H9 (cell line): ENCODE measurements at regions not wholly inside any gene's neighbourhood (a gene's known extent, or its start where the extent isn't known, plus 50 kb on each side); places are given as distances from the start of the nearest gene placed in this dataset.

Source experiments
- DNase-seq: peaks from one replicate; pipeline ENCODE4 v3.0.0-alpha.2; 2017
- H2AFZ ChIP-seq: one replicate; pipeline ENCODE4 v1.6.1; 2013; ENCODE audit warnings: mild to moderate bottlenecking, low read length, control low read depth, moderate library complexity
- H2AK5ac ChIP-seq: 2 replicates; pipeline ENCODE4 v1.6.1; 2013; ENCODE audit warnings: low read length, control low read depth, mixed read lengths; ENCODE audit not compliant: insufficient read length
- H2BK120ac ChIP-seq: one replicate; pipeline ENCODE4 v1.6.1; 2013; ENCODE audit warnings: low read depth, mild to moderate bottlenecking, low read length, control low read depth, inconsistent platforms; ENCODE audit not compliant: poor library complexity, severe bottlenecking
- H2BK12ac ChIP-seq: 2 replicates; pipeline ENCODE4 v1.6.1; 2013; ENCODE audit warnings: low read length, control low read depth, mixed read lengths, low read depth; ENCODE audit not compliant: insufficient read length
- H2BK15ac ChIP-seq: 2 replicates; pipeline ENCODE4 v1.6.1; 2013; ENCODE audit warnings: low read depth, low read length, control low read depth
- H2BK20ac ChIP-seq: one replicate; pipeline ENCODE4 v1.6.1; 2013; ENCODE audit warnings: low read depth, mild to moderate bottlenecking, low read length, control low read depth, inconsistent platforms; ENCODE audit not compliant: poor library complexity, severe bottlenecking
- H2BK5ac ChIP-seq: 2 replicates; pipeline ENCODE4 v1.6.1; 2013; ENCODE audit warnings: low read length, control low read depth, mixed read lengths; ENCODE audit not compliant: insufficient read length
- H3K14ac ChIP-seq: 2 replicates; pipeline ENCODE4 v1.6.1; 2013; ENCODE audit warnings: low read length, control low read depth; ENCODE audit not compliant: insufficient read depth
- H3K18ac ChIP-seq: 2 replicates; pipeline ENCODE4 v1.6.1; 2013; ENCODE audit warnings: low read depth, mild to moderate bottlenecking, mixed read lengths, low read length, control low read depth; ENCODE audit not compliant: insufficient read length
- H3K23ac ChIP-seq: 2 replicates; pipeline ENCODE4 v1.6.1; 2013; ENCODE audit warnings: low read length, control low read depth, mixed read lengths, low read depth; ENCODE audit not compliant: insufficient read length
- H3K23me2 ChIP-seq: 2 replicates; pipeline ENCODE4 v1.6.1; 2013; ENCODE audit warnings: low read depth, mild to moderate bottlenecking, mixed read lengths, low read length, control low read depth; ENCODE audit not compliant: insufficient read length, poor library complexity, severe bottlenecking
- H3K27ac ChIP-seq: 2 replicates; pipeline ENCODE4 v1.5.1; 2013; ENCODE audit warnings: low read length, control low read depth, mixed read lengths, low read depth; ENCODE audit not compliant: insufficient read length
- H3K27me3 ChIP-seq: 2 replicates; pipeline ENCODE4 v1.6.1; 2013; ENCODE audit warnings: low read length, control low read depth, inconsistent platforms; ENCODE audit not compliant: insufficient read depth
- H3K4ac ChIP-seq: 2 replicates; pipeline ENCODE4 v1.6.1; 2013; ENCODE audit warnings: low read depth, mild to moderate bottlenecking, control low read depth, inconsistent platforms, low read length, moderate library complexity
- H3K4me1 ChIP-seq: 2 replicates; pipeline ENCODE4 v1.6.1; 2013; ENCODE audit warnings: low read length, control low read depth, inconsistent platforms; ENCODE audit not compliant: insufficient read depth
- H3K4me2 ChIP-seq: 2 replicates; pipeline ENCODE4 v1.6.1; 2013; ENCODE audit warnings: low read length, control low read depth, mixed read lengths; ENCODE audit not compliant: insufficient read length, insufficient read depth
- H3K56ac ChIP-seq: 2 replicates; pipeline ENCODE4 v1.6.1; 2013; ENCODE audit warnings: low read depth, mild to moderate bottlenecking, mixed read lengths, low read length, control low read depth; ENCODE audit not compliant: insufficient read length
- H3K79me1 ChIP-seq: 2 replicates; pipeline ENCODE4 v1.6.1; 2013; ENCODE audit warnings: low read depth, mild to moderate bottlenecking, moderate library complexity, low read length, control low read depth, inconsistent platforms; ENCODE audit not compliant: insufficient read depth, poor library complexity, severe bottlenecking
- H3K79me2 ChIP-seq: 2 replicates; pipeline ENCODE4 v1.6.1; 2013; ENCODE audit warnings: low read length, control low read depth, inconsistent platforms; ENCODE audit not compliant: insufficient read depth
- H3K9ac ChIP-seq: 2 replicates; pipeline ENCODE4 v1.6.1; 2013; ENCODE audit warnings: low read length, control low read depth, mixed read lengths; ENCODE audit not compliant: insufficient read length; ENCODE audit errors: extremely low read depth
- H3K9me3 ChIP-seq: one replicate; pipeline ENCODE4 v1.6.1; 2013; ENCODE audit warnings: low read depth, low read length, inconsistent platforms; ENCODE audit not compliant: control insufficient read depth
- H3T11ph ChIP-seq: one replicate; pipeline ENCODE4 v1.6.1; 2013; ENCODE audit warnings: mild to moderate bottlenecking, low read length, control low read depth, inconsistent platforms
- H4K20me1 ChIP-seq: one replicate; pipeline ENCODE4 v1.6.1; 2013; ENCODE audit not compliant: control insufficient read depth, insufficient read length, insufficient read depth
- H4K5ac ChIP-seq: 2 replicates; pipeline ENCODE4 v1.6.1; 2013; ENCODE audit warnings: low read depth, mild to moderate bottlenecking, mixed read lengths, low read length, control low read depth; ENCODE audit not compliant: insufficient read length
- H4K8ac ChIP-seq: replicated peaks from 2 replicates; pipeline ENCODE4 v1.6.1; 2013; ENCODE audit warnings: low read length, control low read depth, mixed read lengths, low read depth; ENCODE audit not compliant: insufficient read length
- H4K91ac ChIP-seq: 2 replicates; pipeline ENCODE4 v1.6.1; 2013; ENCODE audit warnings: low read depth, mild to moderate bottlenecking, moderate library complexity, mixed read lengths, low read length, control low read depth; ENCODE audit not compliant: insufficient read length
- H3K27ac Mint-ChIP-seq, 3 experiments: 2 replicates in 2 of 3; 3 replicates in 1 of 3; pipeline ENCODE4 v1.8.0; 2020 to 2021; ENCODE audit warnings: mixed read lengths in 3 of 3, mild to moderate bottlenecking in 1 of 3, moderate library complexity in 1 of 3
- H3K27me3 Mint-ChIP-seq: 2 replicates; pipeline ENCODE4 v1.8.0; 2021; ENCODE audit warnings: low read depth, mild to moderate bottlenecking, moderate library complexity, mixed read lengths
- H3K36me3 Mint-ChIP-seq, 3 experiments: 2 replicates in 2 of 3; 3 replicates in 1 of 3; pipeline ENCODE4 v1.8.0; 2020 to 2021; ENCODE audit warnings: low read depth in 3 of 3, mixed read lengths in 3 of 3; ENCODE audit not compliant: insufficient read depth in 1 of 3
- H3K4me1 Mint-ChIP-seq, 2 experiments: 2 replicates each; pipeline ENCODE4 v1.8.0; 2020; ENCODE audit warnings: mixed read lengths in 2 of 2
- H3K4me3 Mint-ChIP-seq, 2 experiments: 2 replicates in 1 of 2; 3 replicates in 1 of 2; pipeline ENCODE4 v1.8.0; 2020 to 2021; ENCODE audit warnings: mild to moderate bottlenecking in 2 of 2, mixed read lengths in 2 of 2, moderate library complexity in 1 of 2
- H3K9me3 Mint-ChIP-seq, 2 experiments: 2 replicates in 1 of 2; 3 replicates in 1 of 2; pipeline ENCODE4 v1.8.0; 2020; ENCODE audit warnings: mild to moderate bottlenecking in 2 of 2, mixed read lengths in 2 of 2, moderate library complexity in 1 of 2
- CTCF ChIP-seq: fragments of 200-600 bp; sonication (generic); conservative IDR thresholded peaks from 3 replicates; pipeline ENCODE4 v1.8.0; 2021; ENCODE audit warnings: antibody characterized with exemption, mild to moderate bottlenecking
- WGBS: extraction: QIAGEN DNeasy Blood & Tissue Kit; methylation state at CpG from one replicate; pipeline ENCODE4 v1.1.7; 2013; ENCODE audit warnings: missing lambda C conversion rate, low lambda C conversion rate, mixed read lengths; ENCODE audit not compliant: insufficient read length; ENCODE audit errors: extremely low coverage; 5-methylcytosine and 5-hydroxymethylcytosine counted together

GRCh38 chr15:93543093-93543492 lies 454.1 kb upstream of the RGMA start:
- H3K14ac ChIP-seq, result no peak overlapping the region
- no peak overlapping the region for H3K4me2 ChIP-seq
- H3K4ac ChIP-seq, result no peak overlapping the region
- no peak overlapping the region for H4K8ac ChIP-seq
- H3K79me2 ChIP-seq, result no peaks in the 10 kb centered on the region
- no peaks in the 10 kb centered on the region for H3K23me2 ChIP-seq
- no peak overlapping the region for H3K9ac ChIP-seq
- H2BK12ac ChIP-seq, result no peak overlapping the region
- no peak overlapping the region for H2BK15ac ChIP-seq
- H2AK5ac ChIP-seq, result no peak overlapping the region
- peaks cover 0 to 2% of the 10 kb centered on the region in 2 experiments; a peak in 1 of 4 replicates for H3K4me1 Mint-ChIP-seq
- peaks cover 2% of the 10 kb centered on the region; the same call in 1 of the 2 replicates for H3K27me3 Mint-ChIP-seq
- H3K36me3 Mint-ChIP-seq, result peaks cover 0 to under 1% (median 0%) of the 10 kb centered on the region in 3 experiments; a peak in 1 of 7 replicates
- H3K27me3 ChIP-seq, result no peaks in the 10 kb centered on the region
- H3K9me3 ChIP-seq, result no peaks in the 10 kb centered on the region
- no peak overlapping the region for H3T11ph ChIP-seq
- H3K9me3 Mint-ChIP-seq, result no peaks in the 10 kb centered on the region
- H3K4me1 ChIP-seq, result no peaks in the 10 kb centered on the region
- no peak overlapping the region for H3K27ac ChIP-seq
- H3K27ac Mint-ChIP-seq, result no peak overlapping the region
- H4K5ac ChIP-seq, result no peak overlapping the region
- no peak overlapping the region for H2BK20ac ChIP-seq
- no peak for TF ChIP-seq CTCF
- H3K79me1 ChIP-seq, result no peaks in the 10 kb centered on the region
- no peak overlapping the region for H2BK120ac ChIP-seq
- H3K56ac ChIP-seq, result no peak overlapping the region
- H3K4me3 Mint-ChIP-seq, result no peak overlapping the region
- H3K23ac ChIP-seq, result no peak overlapping the region
- H4K91ac ChIP-seq, result no peak overlapping the region
- no peak for DNase-seq
- H2AFZ ChIP-seq, result no peak overlapping the region
- H4K20me1 ChIP-seq, result no peaks in the 10 kb centered on the region
- H2BK5ac ChIP-seq, result no peak overlapping the region
- no peak overlapping the region for H3K18ac ChIP-seq
- no CpG with 5 or more reads among the region's 3 CpGs for WGBS
